OCI-LY1 (cell line): ENCODE measurements at regions not wholly inside any gene's neighbourhood (a gene's known extent, or its start where the extent isn't known, plus 50 kb on each side); places are given as distances from the start of the nearest gene placed in this dataset.

Experiments used
- H2AFZ ChIP-seq: fragments of 200-600 bp; sonication (generic), shearing (Covaris generic); 2 replicates; pipeline ENCODE4 v1.6.0; 2014; ENCODE audit warnings: antibody characterized with exemption, mild to moderate bottlenecking, low read length
- H3F3A ChIP-seq: fragments of 200-600 bp; sonication (generic), shearing (Covaris generic); 2 replicates; pipeline ENCODE4 v1.6.0; 2014; ENCODE audit warnings: mild to moderate bottlenecking, antibody characterized with exemption, low read length, moderate library complexity; ENCODE audit not compliant: insufficient read depth
- H3K27ac ChIP-seq: fragments of 200-600 bp; sonication (generic); 2 replicates; pipeline ENCODE4 v1.5.1; 2014; ENCODE audit warnings: low read length, mixed run types, mild to moderate bottlenecking, low read depth; ENCODE audit not compliant: poor library complexity, severe bottlenecking
- H3K27me3 ChIP-seq: fragments of 200-600 bp; sonication (generic); 2 replicates; pipeline ENCODE4 v1.6.0; 2014; ENCODE audit warnings: antibody characterized with exemption, mild to moderate bottlenecking, low read length, moderate library complexity; ENCODE audit not compliant: insufficient read depth
- H3K36me3 ChIP-seq: fragments of 200-600 bp; sonication (generic); 2 replicates; pipeline ENCODE4 v1.6.1; 2014; ENCODE audit warnings: mild to moderate bottlenecking, antibody characterized with exemption, low read length, moderate library complexity, mixed read lengths; ENCODE audit not compliant: insufficient read depth
- H3K4me1 ChIP-seq: fragments of 200-600 bp; sonication (generic); 2 replicates; pipeline ENCODE4 v1.5.1; 2014; ENCODE audit warnings: mild to moderate bottlenecking, low read length, moderate library complexity; ENCODE audit not compliant: insufficient read depth, severe bottlenecking
- H3K4me2 ChIP-seq: fragments of 200-600 bp; sonication (generic), shearing (Covaris generic); 2 replicates; pipeline ENCODE4 v1.6.1; 2014; ENCODE audit warnings: low read length
- H3K4me3 ChIP-seq: fragments of 200-600 bp; sonication (generic); 2 replicates; pipeline ENCODE4 v1.5.1; 2014; ENCODE audit warnings: low read length, low read depth, mild to moderate bottlenecking, mixed read lengths; ENCODE audit not compliant: poor library complexity, severe bottlenecking
- H3K79me2 ChIP-seq: fragments of 200-600 bp; shearing (Covaris generic); 2 replicates; pipeline ENCODE4 v1.6.1; 2016; ENCODE audit warnings: mixed run types, low read length, mixed read lengths; ENCODE audit not compliant: insufficient read depth
- H3K9ac ChIP-seq: fragments of 200-600 bp; sonication (generic), shearing (Covaris generic); 2 replicates; pipeline ENCODE4 v1.6.1; 2014; ENCODE audit warnings: mild to moderate bottlenecking, low read length, mixed read lengths
- H3K9me2 ChIP-seq: fragments of 200-600 bp; sonication (generic), shearing (Covaris generic); 2 replicates; pipeline ENCODE4 v1.6.1; 2014; ENCODE audit warnings: low read depth, mild to moderate bottlenecking, low read length, mixed read lengths
- H3K9me3 ChIP-seq: fragments of 200-600 bp; shearing (Covaris generic); 2 replicates; pipeline ENCODE4 v1.6.1; 2014; ENCODE audit warnings: low read length, mixed read lengths
- H4K20me1 ChIP-seq: fragments of 200-600 bp; sonication (generic), shearing (Covaris generic); 2 replicates; pipeline ENCODE4 v1.6.0; 2016; ENCODE audit warnings: mild to moderate bottlenecking, low read length; ENCODE audit not compliant: insufficient read depth
- EZH2 ChIP-seq: fragments of 200-600 bp; sonication (generic), shearing (Covaris generic); IDR thresholded peaks from 2 replicates; pipeline ENCODE4 v1.8.0; 2017; ENCODE audit warnings: borderline replicate concordance, mixed run types, mild to moderate bottlenecking, antibody characterized with exemption, low read length, moderate library complexity, mixed read lengths
- TF ChIP-seq, protein P1 (sequence below): fragments of 200-600 bp; sonication (generic), shearing (Covaris generic); IDR thresholded peaks from 2 replicates; pipeline ENCODE4 v1.5.1; 2017; ENCODE audit warnings: mild to moderate bottlenecking, antibody characterized with exemption, low read length, moderate library complexity, mixed read lengths

- no peak overlapping the region for H2AFZ ChIP-seq
- no peak overlapping the region for H3K4me3 ChIP-seq
- no peaks in the 10 kb centered on the region for H3K9me2 ChIP-seq
- H3K27ac ChIP-seq = no peak overlapping the region
- no peaks in the 10 kb centered on the region for H3F3A ChIP-seq
- H3K4me2 ChIP-seq = no peak overlapping the region
- H3K27me3 ChIP-seq = no peaks in the 10 kb centered on the region
- no peaks in the 10 kb centered on the region for H3K4me1 ChIP-seq
- no peaks in the 10 kb centered on the region for H3K79me2 ChIP-seq
- no peaks in the 10 kb centered on the region for H4K20me1 ChIP-seq
- no peaks in the 10 kb centered on the region for H3K36me3 ChIP-seq
- TF ChIP-seq, protein P1, sequence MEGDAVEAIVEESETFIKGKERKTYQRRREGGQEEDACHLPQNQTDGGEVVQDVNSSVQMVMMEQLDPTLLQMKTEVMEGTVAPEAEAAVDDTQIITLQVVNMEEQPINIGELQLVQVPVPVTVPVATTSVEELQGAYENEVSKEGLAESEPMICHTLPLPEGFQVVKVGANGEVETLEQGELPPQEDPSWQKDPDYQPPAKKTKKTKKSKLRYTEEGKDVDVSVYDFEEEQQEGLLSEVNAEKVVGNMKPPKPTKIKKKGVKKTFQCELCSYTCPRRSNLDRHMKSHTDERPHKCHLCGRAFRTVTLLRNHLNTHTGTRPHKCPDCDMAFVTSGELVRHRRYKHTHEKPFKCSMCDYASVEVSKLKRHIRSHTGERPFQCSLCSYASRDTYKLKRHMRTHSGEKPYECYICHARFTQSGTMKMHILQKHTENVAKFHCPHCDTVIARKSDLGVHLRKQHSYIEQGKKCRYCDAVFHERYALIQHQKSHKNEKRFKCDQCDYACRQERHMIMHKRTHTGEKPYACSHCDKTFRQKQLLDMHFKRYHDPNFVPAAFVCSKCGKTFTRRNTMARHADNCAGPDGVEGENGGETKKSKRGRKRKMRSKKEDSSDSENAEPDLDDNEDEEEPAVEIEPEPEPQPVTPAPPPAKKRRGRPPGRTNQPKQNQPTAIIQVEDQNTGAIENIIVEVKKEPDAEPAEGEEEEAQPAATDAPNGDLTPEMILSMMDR = no peak
- no peak for TF ChIP-seq EZH2
- H3K9ac ChIP-seq = no peak overlapping the region
- no peaks in the 10 kb centered on the region for H3K9me3 ChIP-seq
Observed at GRCh38 chr4:63460075-63460474, 949.2 kb downstream of the TECRL start.

DNA sequence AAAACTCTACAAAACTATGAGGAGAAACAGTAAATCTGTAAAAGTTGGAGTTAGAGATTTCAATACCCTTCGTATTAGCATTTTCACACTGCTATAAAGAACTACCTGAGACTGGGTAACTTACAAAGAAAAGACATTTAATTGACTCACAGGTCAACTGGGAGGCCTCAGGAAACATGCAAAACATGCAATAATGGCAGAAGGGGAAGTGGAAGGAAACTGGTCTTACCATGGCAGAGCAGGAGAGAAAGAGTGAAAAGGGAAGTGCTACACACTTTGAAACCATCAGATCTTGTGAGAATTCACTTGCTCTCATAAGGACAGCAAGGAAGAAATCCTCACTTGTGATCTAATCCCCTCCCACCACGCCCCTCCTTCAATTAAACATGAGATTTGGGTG is 949.9 kb downstream of the TECRL start:
- Histone ChIP-seq H3K9me2 (no peaks in the 10 kb centered on the region), H3K27me3 (no peaks in the 10 kb centered on the region), H3K27ac (no peak overlapping the region), H3K4me3 (no peak overlapping the region), H3K9ac (no peak overlapping the region), H3K4me1 (no peaks in the 10 kb centered on the region), H4K20me1 (no peaks in the 10 kb centered on the region), H3K4me2 (no peak overlapping the region), H3F3A (no peaks in the 10 kb centered on the region), H3K9me3 (no peaks in the 10 kb centered on the region), H3K36me3 (no peaks in the 10 kb centered on the region), H3K79me2 (no peaks in the 10 kb centered on the region), H2AFZ (no peak overlapping the region)
- TF ChIP-seq EZH2 = no peak
- TF ChIP-seq, protein P1 = no peak

GRCh38 chr4:63458010-63458409 is 951.2 kb downstream of the TECRL start:
- Histone ChIP-seq H2AFZ (no peak overlapping the region), H3K4me2 (no peak overlapping the region), H3K9ac (no peak overlapping the region), H3K36me3 (no peaks in the 10 kb centered on the region), H3K9me3 (no peaks in the 10 kb centered on the region), H3F3A (no peaks in the 10 kb centered on the region), H3K27ac (no peak overlapping the region), H3K27me3 (no peaks in the 10 kb centered on the region), H3K4me1 (no peaks in the 10 kb centered on the region), H4K20me1 (no peaks in the 10 kb centered on the region), H3K4me3 (no peak overlapping the region), H3K79me2 (no peaks in the 10 kb centered on the region), H3K9me2 (no peaks in the 10 kb centered on the region)
- TF ChIP-seq, protein P1 = no peak
- no peak for TF ChIP-seq EZH2
